ENCODE measurements at regions not wholly inside any gene's neighbourhood (a gene's known extent, or its start where the extent isn't known, plus 50 kb on each side); places are given as distances from the start of the nearest gene placed in this dataset.
A peak's percentile ranks its signal among the peaks of the same experiment; 100 is the strongest.

GRCh38 chr7:388961-389701, 99.2 kb downstream of the FOXL3 start:
- H3K4me3 ChIP-seq, result no peak overlapping the region
- H3K27ac ChIP-seq, result no peak overlapping the region
- H3K27me3 ChIP-seq, result no peaks in the 10 kb centered on the region
- no peaks in the 10 kb centered on the region for H3K4me1 ChIP-seq
- no peaks in the 10 kb centered on the region for H3K36me3 ChIP-seq
- no peak for TF ChIP-seq CTCF (IDR thresholded peaks at IDR 0.05)
- ATAC-seq (no peak), DNase-seq (peak; percentile 52)
- no peaks in the 10 kb centered on the region for H3K9me3 ChIP-seq
- intact Hi-C loops (cut with DNase I), result no loop called here

- Histone ChIP-seq H3K9me3 (peaks cover under 1% of the 10 kb centered on the region), H3K36me3 (no peaks in the 10 kb centered on the region), H3K4me3 (no peak overlapping the region), H3K27ac (no peak overlapping the region), H3K27me3 (no peaks in the 10 kb centered on the region), H3K4me1 (no peaks in the 10 kb centered on the region)
- TF ChIP-seq CTCF (IDR thresholded peaks at IDR 0.05), result no peak
- ATAC-seq, result no peak
- peak; percentile 51 for DNase-seq
- intact Hi-C loops (cut with DNase I), result no loop called here
These were observed 100.1 kb downstream of the FOXL3 start for GRCh38 chr7:389911-390601.

- Histone ChIP-seq H3K4me1 (no peaks in the 10 kb centered on the region), H3K27ac (no peak overlapping the region), H3K4me3 (no peak overlapping the region), H3K27me3 (no peaks in the 10 kb centered on the region), H3K9me3 (peaks cover 8% of the 10 kb centered on the region), H3K36me3 (no peaks in the 10 kb centered on the region)
- DNase-seq (peak; percentile 56), ATAC-seq (no peak)
- TF ChIP-seq CTCF (IDR thresholded peaks at IDR 0.05), result no peak
- intact Hi-C loops (cut with DNase I), result no loop called here
These were observed 100.9 kb downstream of the FOXL3 start for GRCh38 chr7:390761-391410.

GRCh38 chr7:391411-391951, 101.5 kb downstream of the FOXL3 start:
- no peak for TF ChIP-seq CTCF (IDR thresholded peaks at IDR 0.05)
- Histone ChIP-seq H3K9me3 (peaks cover 10% of the 10 kb centered on the region), H3K36me3 (no peaks in the 10 kb centered on the region), H3K27ac (no peak overlapping the region), H3K4me1 (no peaks in the 10 kb centered on the region), H3K4me3 (no peak overlapping the region), H3K27me3 (no peaks in the 10 kb centered on the region)
- intact Hi-C loops (cut with DNase I), result no loop called here
- DNase-seq (peak; percentile 61), ATAC-seq (no peak)

GRCh38 chr7:391961-392524, 102.1 kb downstream of the FOXL3 start:
- Histone ChIP-seq H3K4me1 (no peaks in the 10 kb centered on the region), H3K27ac (no peak overlapping the region), H3K27me3 (no peaks in the 10 kb centered on the region), H3K9me3 (peaks cover 10% of the 10 kb centered on the region), H3K36me3 (no peaks in the 10 kb centered on the region), H3K4me3 (no peak overlapping the region)
- DNase-seq (no peak), ATAC-seq (no peak)
- intact Hi-C loops (cut with DNase I), result no loop called here
- no peak for TF ChIP-seq CTCF (IDR thresholded peaks at IDR 0.05)

All from upper lobe of right lung (tissue), 1 donor.